GM12891 (cell line): ENCODE measurements at regions not wholly inside any gene's neighbourhood (a gene's known extent, or its start where the extent isn't known, plus 50 kb on each side); places are given as distances from the start of the nearest gene placed in this dataset.

Source experiments
- PAX5 ChIP-seq: IDR thresholded peaks from 2 replicates; pipeline ENCODE4 v1.6.1; 2011; ENCODE audit warnings: low read length, moderate library complexity, mild to moderate bottlenecking; ENCODE audit not compliant: insufficient read depth, severe bottlenecking
- POLR2A ChIP-seq: IDR thresholded peaks from 2 replicates; pipeline ENCODE4 v1.6.1; 2011; ENCODE audit warnings: low read depth, low read length, control low read depth
- POLR2AphosphoS5 ChIP-seq: IDR thresholded peaks from 2 replicates; pipeline ENCODE4 v1.6.1; 2011; ENCODE audit warnings: low read depth, low read length, control low read depth
- SPI1 ChIP-seq: IDR thresholded peaks from 2 replicates; pipeline ENCODE4 v1.6.1; 2011; ENCODE audit warnings: low read depth, low read length, control low read depth
- TAF1 ChIP-seq: IDR thresholded peaks from 2 replicates; pipeline ENCODE4 v1.6.1; 2011; ENCODE audit warnings: low read depth, low read length, control low read depth

DNA sequence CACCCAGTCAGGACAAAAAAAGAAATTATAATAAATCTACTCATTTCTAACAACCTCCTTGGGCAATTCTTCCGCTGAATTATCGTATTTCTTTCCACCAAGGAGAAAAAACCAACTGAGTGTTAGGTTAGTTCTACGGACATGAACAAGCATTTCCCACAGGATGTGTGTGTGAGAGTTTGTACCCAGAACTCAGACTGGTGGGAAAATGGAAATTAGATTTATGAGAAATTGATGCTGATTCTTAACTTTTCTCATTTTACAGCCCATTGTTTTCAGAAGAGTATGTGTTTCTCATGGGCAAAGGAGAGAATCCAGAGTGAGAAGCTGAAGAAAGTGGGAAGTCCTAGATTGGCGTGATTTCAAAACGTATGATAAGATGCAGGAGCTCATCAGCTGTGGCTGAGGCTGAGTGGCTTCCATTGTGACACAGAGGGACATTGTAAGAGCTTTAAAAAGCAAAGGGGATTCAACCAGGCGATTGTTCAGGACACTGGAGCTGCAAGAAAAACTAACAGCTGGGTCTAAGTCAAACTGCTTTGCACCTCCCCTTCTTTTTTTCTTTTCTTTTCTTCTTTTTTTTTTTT, 184.7 kb upstream of the ARGLU1 start:
- no peak for TF ChIP-seq TAF1
- no peak for TF ChIP-seq POLR2A
- no peak for TF ChIP-seq SPI1
- no peak for TF ChIP-seq POLR2AphosphoS5
- TF ChIP-seq PAX5: no peak
